Ishikawa (cell line): ENCODE measurements at regions not wholly inside any gene's neighbourhood (a gene's known extent, or its start where the extent isn't known, plus 50 kb on each side); places are given as distances from the start of the nearest gene placed in this dataset.

Experiments used
- CEBPB ChIP-seq: IDR thresholded peaks from 2 replicates; pipeline ENCODE4 v1.6.1; 2012
- CREB1 ChIP-seq: IDR thresholded peaks from 2 replicates; pipeline ENCODE4 v1.6.1; 2012; ENCODE audit warnings: low read depth
- EGR1 ChIP-seq: IDR thresholded peaks from 2 replicates; pipeline ENCODE4 v1.6.1; 2012
- EP300 ChIP-seq: IDR thresholded peaks from 2 replicates; pipeline ENCODE4 v1.6.1; 2012; ENCODE audit warnings: borderline replicate concordance
- FOXM1 ChIP-seq: IDR thresholded peaks from 2 replicates; pipeline ENCODE4 v1.6.1; 2012; ENCODE audit warnings: low read depth, borderline replicate concordance
- NFIC ChIP-seq: IDR thresholded peaks from 2 replicates; pipeline ENCODE4 v1.6.1; 2012
- RAD21 ChIP-seq: IDR thresholded peaks from 2 replicates; pipeline ENCODE4 v1.6.1; 2012; ENCODE audit warnings: low read depth
- TAF1 ChIP-seq: IDR thresholded peaks from 2 replicates; pipeline ENCODE4 v1.6.1; 2012; ENCODE audit warnings: low read depth, mild to moderate bottlenecking
- TCF12 ChIP-seq: IDR thresholded peaks from 2 replicates; pipeline ENCODE4 v1.6.1; 2012; ENCODE audit warnings: low read depth
- TEAD4 ChIP-seq: IDR thresholded peaks from 2 replicates; pipeline ENCODE4 v1.6.1; 2012
- YY1 ChIP-seq: IDR thresholded peaks from 2 replicates; pipeline ENCODE4 v1.6.1; 2012; ENCODE audit warnings: low read depth
- ZBTB7A ChIP-seq: IDR thresholded peaks from 2 replicates; pipeline ENCODE4 v1.6.1; 2012; ENCODE audit warnings: low read depth
- TF ChIP-seq, protein P1 (sequence below): IDR thresholded peaks from 2 replicates; pipeline ENCODE4 v1.6.1; 2012
- TF ChIP-seq, protein P2 (sequence below): IDR thresholded peaks from 2 replicates; pipeline ENCODE4 v1.6.1; 2012
- TF ChIP-seq, protein P3 (sequence below): IDR thresholded peaks from 2 replicates; pipeline ENCODE4 v1.6.1; 2012; ENCODE audit warnings: low read depth, mild to moderate bottlenecking

DNA sequence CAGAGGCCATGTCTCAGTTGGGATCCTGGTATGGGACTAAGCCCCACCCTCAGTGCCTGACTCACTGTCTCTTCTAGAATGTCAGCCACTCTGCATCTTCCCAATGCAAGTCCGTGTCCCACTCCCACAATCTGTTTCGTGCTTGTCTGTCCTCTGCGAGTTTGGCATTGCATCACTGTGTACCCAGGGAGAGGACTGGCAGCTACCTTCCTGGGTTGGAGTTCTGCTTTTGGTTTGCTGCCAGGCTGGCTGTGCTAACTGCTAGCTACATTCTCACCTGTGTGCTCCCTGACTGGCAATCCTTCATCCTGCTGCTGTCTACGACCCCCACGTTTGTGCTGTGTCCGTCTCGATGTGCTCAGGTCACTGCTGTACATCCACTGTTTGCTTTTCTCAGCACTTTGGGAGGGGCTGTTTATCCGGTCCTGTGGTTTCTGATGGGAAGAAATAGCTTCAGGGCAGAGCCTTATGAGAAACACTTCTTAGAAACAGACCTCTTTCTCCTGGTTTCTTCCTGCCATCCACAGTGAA, 56.0 kb upstream of the GLI3 start:
- TF ChIP-seq ZBTB7A (no peak), CREB1 (no peak), EP300 (no peak), YY1 (no peak), CEBPB (no peak), TAF1 (no peak), NFIC (no peak), EGR1 (no peak), FOXM1 (no peak), RAD21 (no peak)
- TF ChIP-seq, protein P1, sequence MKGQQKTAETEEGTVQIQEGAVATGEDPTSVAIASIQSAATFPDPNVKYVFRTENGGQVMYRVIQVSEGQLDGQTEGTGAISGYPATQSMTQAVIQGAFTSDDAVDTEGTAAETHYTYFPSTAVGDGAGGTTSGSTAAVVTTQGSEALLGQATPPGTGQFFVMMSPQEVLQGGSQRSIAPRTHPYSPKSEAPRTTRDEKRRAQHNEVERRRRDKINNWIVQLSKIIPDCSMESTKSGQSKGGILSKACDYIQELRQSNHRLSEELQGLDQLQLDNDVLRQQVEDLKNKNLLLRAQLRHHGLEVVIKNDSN: no peak
- TF ChIP-seq, protein P2, sequence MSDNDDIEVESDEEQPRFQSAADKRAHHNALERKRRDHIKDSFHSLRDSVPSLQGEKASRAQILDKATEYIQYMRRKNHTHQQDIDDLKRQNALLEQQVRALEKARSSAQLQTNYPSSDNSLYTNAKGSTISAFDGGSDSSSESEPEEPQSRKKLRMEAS: no peak
- TF ChIP-seq, protein P3, sequence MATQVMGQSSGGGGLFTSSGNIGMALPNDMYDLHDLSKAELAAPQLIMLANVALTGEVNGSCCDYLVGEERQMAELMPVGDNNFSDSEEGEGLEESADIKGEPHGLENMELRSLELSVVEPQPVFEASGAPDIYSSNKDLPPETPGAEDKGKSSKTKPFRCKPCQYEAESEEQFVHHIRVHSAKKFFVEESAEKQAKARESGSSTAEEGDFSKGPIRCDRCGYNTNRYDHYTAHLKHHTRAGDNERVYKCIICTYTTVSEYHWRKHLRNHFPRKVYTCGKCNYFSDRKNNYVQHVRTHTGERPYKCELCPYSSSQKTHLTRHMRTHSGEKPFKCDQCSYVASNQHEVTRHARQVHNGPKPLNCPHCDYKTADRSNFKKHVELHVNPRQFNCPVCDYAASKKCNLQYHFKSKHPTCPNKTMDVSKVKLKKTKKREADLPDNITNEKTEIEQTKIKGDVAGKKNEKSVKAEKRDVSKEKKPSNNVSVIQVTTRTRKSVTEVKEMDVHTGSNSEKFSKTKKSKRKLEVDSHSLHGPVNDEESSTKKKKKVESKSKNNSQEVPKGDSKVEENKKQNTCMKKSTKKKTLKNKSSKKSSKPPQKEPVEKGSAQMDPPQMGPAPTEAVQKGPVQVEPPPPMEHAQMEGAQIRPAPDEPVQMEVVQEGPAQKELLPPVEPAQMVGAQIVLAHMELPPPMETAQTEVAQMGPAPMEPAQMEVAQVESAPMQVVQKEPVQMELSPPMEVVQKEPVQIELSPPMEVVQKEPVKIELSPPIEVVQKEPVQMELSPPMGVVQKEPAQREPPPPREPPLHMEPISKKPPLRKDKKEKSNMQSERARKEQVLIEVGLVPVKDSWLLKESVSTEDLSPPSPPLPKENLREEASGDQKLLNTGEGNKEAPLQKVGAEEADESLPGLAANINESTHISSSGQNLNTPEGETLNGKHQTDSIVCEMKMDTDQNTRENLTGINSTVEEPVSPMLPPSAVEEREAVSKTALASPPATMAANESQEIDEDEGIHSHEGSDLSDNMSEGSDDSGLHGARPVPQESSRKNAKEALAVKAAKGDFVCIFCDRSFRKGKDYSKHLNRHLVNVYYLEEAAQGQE: no peak

DNA sequence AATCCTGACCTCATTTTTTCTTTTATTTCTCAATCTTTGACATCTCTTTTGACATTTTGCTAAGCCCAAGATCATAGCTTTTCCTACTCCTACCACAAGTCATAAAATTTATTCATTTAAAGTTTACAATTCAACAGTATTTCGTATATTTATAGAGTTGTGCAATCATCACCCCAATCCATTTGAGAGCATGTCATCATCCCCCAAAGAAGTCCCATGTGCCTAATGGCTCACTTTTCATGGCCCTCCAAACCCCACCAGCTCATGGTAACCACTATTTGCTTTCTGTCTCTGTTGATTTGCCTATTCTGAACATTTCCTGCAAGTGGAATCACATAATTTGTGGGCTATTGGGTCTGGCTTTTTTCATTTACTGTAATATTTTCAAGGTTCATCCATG, 52.5 kb upstream of the GLI3 start:
- TF ChIP-seq, protein P3: no peak
- TF ChIP-seq EGR1: no peak
- no peak for TF ChIP-seq TAF1
- TF ChIP-seq, protein P1: no peak
- TF ChIP-seq RAD21: no peak
- no peak for TF ChIP-seq TCF12
- TF ChIP-seq, protein P2: no peak
- no peak for TF ChIP-seq FOXM1
- no peak for TF ChIP-seq CEBPB
- TF ChIP-seq NFIC: no peak
- TF ChIP-seq EP300: no peak
- no peak for TF ChIP-seq ZBTB7A
- TF ChIP-seq CREB1: no peak
- no peak for TF ChIP-seq YY1
- no peak for TF ChIP-seq TEAD4
